Stimulated activated memory B cell treated with anti-CD40 and anti-IgM and Interleukin-4, amounts not matched to agents 10 μg/mL and 1 μg/mL and 100 μg/mL, for 72 hours (primary cell): ENCODE measurements at regions not wholly inside any gene's neighbourhood (a gene's known extent, or its start where the extent isn't known, plus 50 kb on each side); places are given as distances from the start of the nearest gene placed in this dataset.

ENCODE experiments used
- ATAC-seq: fragments of 150-1000 bp; cut with Tn5 transposase; 2 replicates; pipeline ENCODE4 v1.10.0; 2021
- H3K27ac Mint-ChIP-seq: one replicate; pipeline ENCODE4 v1.8.0; 2022; ENCODE audit warnings: mild to moderate bottlenecking, mixed read lengths
- H3K27me3 Mint-ChIP-seq: one replicate; pipeline ENCODE4 v1.8.0; 2022; ENCODE audit warnings: mixed read lengths
- H3K36me3 Mint-ChIP-seq: one replicate; pipeline ENCODE4 v1.8.0; 2022; ENCODE audit warnings: mixed read lengths
- H3K4me1 Mint-ChIP-seq: one replicate; pipeline ENCODE4 v1.8.0; 2022; ENCODE audit warnings: mixed read lengths
- H3K4me3 Mint-ChIP-seq: one replicate; pipeline ENCODE4 v1.8.0; 2022; ENCODE audit warnings: mild to moderate bottlenecking, moderate library complexity, mixed read lengths
- H3K9me3 Mint-ChIP-seq: one replicate; pipeline ENCODE4 v1.8.0; 2022; ENCODE audit warnings: mixed read lengths

DNA sequence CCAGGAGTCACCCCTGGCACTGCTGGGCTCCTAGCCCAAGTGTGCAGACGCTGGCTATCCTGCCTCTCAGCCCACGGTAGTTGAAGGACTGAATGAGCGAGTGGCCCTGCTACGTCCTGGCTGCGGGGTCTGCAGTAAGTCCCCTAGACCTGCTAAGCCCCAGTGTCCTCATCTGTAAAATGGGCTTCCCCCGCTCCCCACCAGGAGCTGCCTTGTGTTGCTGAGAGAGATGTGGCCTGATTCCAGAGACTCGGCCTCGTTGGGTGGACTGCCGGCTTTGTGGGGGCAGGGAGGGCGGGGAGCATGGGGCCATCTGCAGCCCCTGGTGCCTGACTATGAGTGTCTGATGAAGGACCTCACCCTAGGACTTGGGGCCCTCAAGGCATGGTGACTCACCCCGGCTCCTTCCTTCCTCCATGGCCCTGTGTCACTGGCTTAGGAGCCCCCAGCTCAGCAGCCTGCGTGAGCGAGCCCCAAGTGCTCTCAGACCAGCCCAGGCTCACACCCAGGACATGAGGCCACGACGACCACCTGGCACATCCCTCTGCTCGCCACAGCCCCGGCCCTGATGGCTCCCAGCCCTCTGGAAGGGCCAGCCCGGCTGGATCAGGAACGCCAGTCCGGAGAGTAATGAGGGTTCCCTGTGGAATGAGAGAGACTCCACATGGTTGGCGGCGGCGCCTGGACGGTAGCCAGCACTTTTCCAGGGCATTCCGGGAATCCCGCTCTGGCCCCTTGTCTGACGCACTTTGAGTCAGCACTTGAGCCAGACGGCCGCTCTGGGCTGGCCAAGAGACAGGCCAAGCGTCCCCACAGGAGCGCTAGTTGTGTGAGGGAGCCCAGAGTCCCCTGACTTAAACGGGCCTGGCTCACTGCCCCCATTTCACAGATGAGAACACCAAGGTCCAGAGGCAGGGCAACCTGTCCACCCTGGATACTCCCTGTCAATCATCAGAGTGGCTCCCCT is 50.5 kb upstream of the SHISAL1 start:
- Mint-ChIP-seq H3K4me1 (no peaks in the 10 kb centered on the region), H3K4me3 (no peak overlapping the region)
- no peak for ATAC-seq

DNA sequence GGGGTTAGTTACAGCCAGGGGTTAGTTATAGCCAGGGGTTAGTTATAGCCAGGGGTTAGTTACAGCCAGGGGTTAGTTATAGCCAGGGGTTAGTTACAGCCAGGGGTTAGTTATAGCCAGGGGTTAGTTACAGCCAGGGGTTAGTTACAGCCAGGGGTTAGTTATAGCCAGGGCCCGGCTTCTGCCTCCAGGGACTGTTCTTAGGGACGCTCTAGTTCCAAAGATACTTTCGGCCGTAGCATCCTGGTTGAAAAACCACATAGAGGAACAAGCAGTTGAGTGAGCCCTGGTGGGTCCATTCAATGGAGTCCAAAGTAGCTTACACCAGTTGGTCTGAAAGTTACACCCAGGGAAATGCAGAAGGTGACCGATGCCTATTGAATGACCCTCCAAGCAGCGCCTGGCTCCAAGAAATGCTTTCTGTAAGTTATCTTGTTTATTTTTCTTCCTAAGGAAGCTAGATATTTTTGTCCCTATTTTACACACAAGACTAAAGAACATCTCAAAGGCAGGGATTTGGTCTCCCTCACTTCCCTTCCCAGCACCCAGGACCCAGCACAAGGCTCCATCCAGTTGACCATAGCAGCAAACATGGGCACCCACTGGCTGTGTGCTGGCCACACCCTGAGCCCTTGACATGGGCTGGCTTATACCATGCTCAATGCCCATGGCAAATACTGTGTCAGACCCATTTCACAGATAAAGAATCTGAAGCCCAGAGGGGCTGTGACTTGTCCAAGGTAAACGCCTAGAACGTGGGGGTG is 49.7 kb upstream of the SHISAL1 start:
- no peak overlapping the region for H3K4me3 Mint-ChIP-seq
- H3K27me3 Mint-ChIP-seq = peaks cover 63% of the 10 kb centered on the region
- no peak overlapping the region for H3K27ac Mint-ChIP-seq
- no peak for ATAC-seq
- no peaks in the 10 kb centered on the region for H3K4me1 Mint-ChIP-seq
- H3K36me3 Mint-ChIP-seq = no peaks in the 10 kb centered on the region
- no peaks in the 10 kb centered on the region for H3K9me3 Mint-ChIP-seq

More for the DNA sequence above, 50.5 kb upstream of the SHISAL1 start:
- Mint-ChIP-seq H3K36me3 (no peaks in the 10 kb centered on the region), H3K27me3 (peaks cover 54% of the 10 kb centered on the region), H3K27ac (no peak overlapping the region), H3K9me3 (no peaks in the 10 kb centered on the region)
